NB4 (cell line): ENCODE measurements at regions not wholly inside any gene's neighbourhood (a gene's known extent, or its start where the extent isn't known, plus 50 kb on each side); places are given as distances from the start of the nearest gene placed in this dataset.

ENCODE experiments used
- DNase-seq: peaks from one replicate; pipeline ENCODE4 v3.0.0; 2010; ENCODE audit warnings: low read depth
- H3K4me3 ChIP-seq: one replicate; pipeline ENCODE4 v1.5.1; 2011; ENCODE audit warnings: mild to moderate bottlenecking, low read depth, low read length, moderate library complexity
- CTCF ChIP-seq: IDR thresholded peaks from one replicate; pipeline ENCODE4 v1.5.1; 2012; ENCODE audit warnings: low read depth, low read length
- MAX ChIP-seq: IDR thresholded peaks from 2 replicates; pipeline ENCODE4 v1.6.1; 2011; ENCODE audit warnings: low read depth, low read length
- MYC ChIP-seq: IDR thresholded peaks from 2 replicates; pipeline ENCODE4 v1.6.1; 2011; ENCODE audit warnings: low read depth, low read length
- POLR2A ChIP-seq: IDR thresholded peaks from 2 replicates; pipeline ENCODE4 v1.6.1; 2011; ENCODE audit warnings: mild to moderate bottlenecking; ENCODE audit not compliant: insufficient read length; ENCODE audit errors: extremely low read depth

GRCh38 chr7:22551768-22552513, 52.0 kb upstream of the STEAP1B start:
- no peak for DNase-seq
- TF ChIP-seq MAX: no peak
- no peak for TF ChIP-seq CTCF
- no peak for TF ChIP-seq MYC
- no peak for TF ChIP-seq POLR2A

GRCh38 chr7:22550514-22551030, 50.6 kb upstream of the STEAP1B start:
- TF ChIP-seq POLR2A: no peak
- no peak for TF ChIP-seq MYC
- no peak for TF ChIP-seq CTCF
- TF ChIP-seq MAX: no peak
- no peak for DNase-seq
- no peak overlapping the region for H3K4me3 ChIP-seq

More at GRCh38 chr7:22551768-22552513, 52.0 kb upstream of the STEAP1B start:
- no peak overlapping the region for H3K4me3 ChIP-seq

GRCh38 chr7:22549667-22550513, 49.9 kb upstream of the STEAP1B start:
- DNase-seq: no peak
- H3K4me3 ChIP-seq: no peak overlapping the region
- TF ChIP-seq CTCF: peak; percentile 19
- no peak for TF ChIP-seq POLR2A
